SH-SY5Y (cell line): ENCODE measurements at regions not wholly inside any gene's neighbourhood (a gene's known extent, or its start where the extent isn't known, plus 50 kb on each side); places are given as distances from the start of the nearest gene placed in this dataset.

Experiments
- GATA2 ChIP-seq: IDR thresholded peaks from 2 replicates; pipeline ENCODE4 v1.6.1; 2011; ENCODE audit warnings: mild to moderate bottlenecking, low read depth, low read length
- GATA3 ChIP-seq: IDR thresholded peaks from 2 replicates; pipeline ENCODE4 v1.6.1; 2011; ENCODE audit warnings: low read depth, mild to moderate bottlenecking, low read length, moderate library complexity

DNA sequence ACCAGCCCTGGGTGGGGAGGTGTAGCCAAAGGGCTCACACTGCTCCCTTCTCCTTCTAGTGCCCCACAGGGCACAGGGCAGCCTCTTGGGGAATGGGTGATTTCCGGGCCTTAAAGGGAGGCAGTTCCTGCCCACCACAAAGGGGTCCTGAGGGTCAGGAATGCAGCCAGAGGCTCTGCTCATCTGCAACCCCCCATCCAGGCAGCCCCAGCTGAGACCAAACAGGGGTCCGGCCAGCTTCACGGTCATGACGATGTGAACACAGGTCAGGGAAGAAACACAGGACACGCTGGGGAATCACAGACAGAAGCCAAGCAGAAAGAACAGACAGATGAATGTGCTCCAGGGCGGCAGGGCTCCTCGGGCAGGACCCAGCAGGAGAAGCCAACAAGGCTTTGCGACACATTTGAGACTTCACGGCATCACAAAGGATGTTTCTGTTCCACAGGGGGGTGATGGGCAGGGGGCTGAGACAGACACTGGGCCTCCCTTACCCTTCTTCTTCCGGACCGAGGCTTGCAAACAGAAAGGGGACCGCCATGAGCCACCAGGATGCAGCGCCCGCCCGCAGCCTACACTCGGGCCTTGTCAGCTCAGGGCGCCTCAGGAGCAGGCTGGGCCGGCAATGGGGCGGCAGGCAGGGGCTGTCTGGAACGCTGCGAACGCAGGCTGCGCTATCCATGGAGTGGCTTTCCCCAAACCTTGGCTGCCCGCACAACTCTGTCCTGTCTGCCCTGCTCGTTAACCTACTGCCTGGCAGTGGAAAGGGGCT, 101.9 kb downstream of the CTTN start:
- TF ChIP-seq GATA2 (no peak), GATA3 (no peak)
